ENCODE measurements at regions not wholly inside any gene's neighbourhood (a gene's known extent, or its start where the extent isn't known, plus 50 kb on each side); places are given as distances from the start of the nearest gene placed in this dataset.
"Not testable (repeated sequence)": the region's sequence is repeated elsewhere in the genome, so short reads cannot be mapped to it uniquely, and the experiment has no call there.

- TF ChIP-seq, protein P1, sequence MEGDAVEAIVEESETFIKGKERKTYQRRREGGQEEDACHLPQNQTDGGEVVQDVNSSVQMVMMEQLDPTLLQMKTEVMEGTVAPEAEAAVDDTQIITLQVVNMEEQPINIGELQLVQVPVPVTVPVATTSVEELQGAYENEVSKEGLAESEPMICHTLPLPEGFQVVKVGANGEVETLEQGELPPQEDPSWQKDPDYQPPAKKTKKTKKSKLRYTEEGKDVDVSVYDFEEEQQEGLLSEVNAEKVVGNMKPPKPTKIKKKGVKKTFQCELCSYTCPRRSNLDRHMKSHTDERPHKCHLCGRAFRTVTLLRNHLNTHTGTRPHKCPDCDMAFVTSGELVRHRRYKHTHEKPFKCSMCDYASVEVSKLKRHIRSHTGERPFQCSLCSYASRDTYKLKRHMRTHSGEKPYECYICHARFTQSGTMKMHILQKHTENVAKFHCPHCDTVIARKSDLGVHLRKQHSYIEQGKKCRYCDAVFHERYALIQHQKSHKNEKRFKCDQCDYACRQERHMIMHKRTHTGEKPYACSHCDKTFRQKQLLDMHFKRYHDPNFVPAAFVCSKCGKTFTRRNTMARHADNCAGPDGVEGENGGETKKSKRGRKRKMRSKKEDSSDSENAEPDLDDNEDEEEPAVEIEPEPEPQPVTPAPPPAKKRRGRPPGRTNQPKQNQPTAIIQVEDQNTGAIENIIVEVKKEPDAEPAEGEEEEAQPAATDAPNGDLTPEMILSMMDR (conservative IDR thresholded peaks at IDR 0.05; ENCODE audit: control insufficient read depth, insufficient read depth, low read depth, low read length), result no peak
- H3K4me3 ChIP-seq (ENCODE audit: control insufficient read depth, low read depth, low read length), result no peak overlapping the region
- DNase-seq (ENCODE audit: low read depth), result no peak
Measured at GRCh38 chr9:31535651-31536050, 848.8 kb upstream of the ACO1 start.

- no peak overlapping the region for H3K4me3 ChIP-seq (ENCODE audit: control insufficient read depth, low read depth, low read length)
- no peak for DNase-seq (ENCODE audit: low read depth)
- TF ChIP-seq, protein P1 (conservative IDR thresholded peaks at IDR 0.05; ENCODE audit: control insufficient read depth, insufficient read depth, low read depth, low read length), result no peak
Measured at GRCh38 chr9:31536471-31536870, 848.0 kb upstream of the ACO1 start.

GRCh38 chr9:31541721-31542281, 842.6 kb upstream of the ACO1 start:
- H3K4me3 ChIP-seq (ENCODE audit: control insufficient read depth, low read depth, low read length), result no peak overlapping the region
- TF ChIP-seq, protein P1 (conservative IDR thresholded peaks at IDR 0.05; ENCODE audit: control insufficient read depth, insufficient read depth, low read depth, low read length), result no peak

GRCh38 chr9:31542384-31543055, 841.9 kb upstream of the ACO1 start:
- TF ChIP-seq, protein P1 (conservative IDR thresholded peaks at IDR 0.05; ENCODE audit: control insufficient read depth, insufficient read depth, low read depth, low read length), result peak; percentile 8
- peak; percentile 45 for DNase-seq (ENCODE audit: low read depth)
- no peak overlapping the region for H3K4me3 ChIP-seq (ENCODE audit: control insufficient read depth, low read depth, low read length)

More at GRCh38 chr9:31541721-31542281, 842.6 kb upstream of the ACO1 start:
- no peak for DNase-seq (ENCODE audit: low read depth)

- TF ChIP-seq, protein P1 (conservative IDR thresholded peaks at IDR 0.05; ENCODE audit: control insufficient read depth, insufficient read depth, low read depth, low read length), result no peak
- no peak overlapping the region for H3K4me3 ChIP-seq (ENCODE audit: control insufficient read depth, low read depth, low read length)
- DNase-seq (ENCODE audit: low read depth), result no peak
Measured at GRCh38 chr9:31554941-31555340, 829.5 kb upstream of the ACO1 start.

DNA sequence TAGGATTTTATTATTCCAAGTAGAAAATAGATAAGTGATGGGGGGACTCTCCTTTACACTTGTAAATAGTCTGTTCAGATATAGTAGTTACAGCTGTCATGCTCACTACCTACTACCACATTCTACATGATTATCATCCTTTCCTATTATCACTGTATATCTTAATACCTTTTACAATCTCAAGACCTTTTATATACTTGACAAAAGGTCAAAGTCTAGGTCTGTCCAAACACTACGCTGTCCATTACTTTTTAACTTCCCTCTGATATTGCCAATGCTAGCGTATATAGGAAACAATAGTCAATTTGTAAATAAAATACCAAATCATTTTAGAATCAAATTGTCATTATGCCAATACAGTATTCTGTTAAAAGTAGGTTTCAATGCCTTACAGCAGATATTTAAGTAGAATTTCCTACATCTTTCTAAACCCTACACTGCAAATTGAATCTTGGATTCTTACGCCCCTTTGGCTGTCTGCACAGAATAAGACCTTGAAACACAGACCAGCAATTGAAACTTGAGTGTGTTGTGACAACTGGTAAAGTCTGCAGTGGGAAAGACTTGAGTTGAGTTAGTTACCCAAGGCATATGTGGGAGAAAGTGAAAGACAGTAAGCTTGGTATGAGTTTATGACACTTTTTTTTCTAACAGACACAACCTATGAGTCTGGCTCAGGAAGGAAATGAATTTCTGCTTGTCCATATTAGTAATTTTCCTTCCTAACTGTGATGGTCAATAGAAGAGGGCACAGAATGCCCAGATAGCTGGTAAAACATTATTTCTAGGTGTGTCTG, 827.6 kb upstream of the ACO1 start:
- H3K4me3 ChIP-seq (ENCODE audit: control insufficient read depth, low read depth, low read length), result no peak overlapping the region
- TF ChIP-seq, protein P1 (conservative IDR thresholded peaks at IDR 0.05; ENCODE audit: control insufficient read depth, insufficient read depth, low read depth, low read length), result no peak
- DNase-seq (ENCODE audit: low read depth), result no peak

DNA sequence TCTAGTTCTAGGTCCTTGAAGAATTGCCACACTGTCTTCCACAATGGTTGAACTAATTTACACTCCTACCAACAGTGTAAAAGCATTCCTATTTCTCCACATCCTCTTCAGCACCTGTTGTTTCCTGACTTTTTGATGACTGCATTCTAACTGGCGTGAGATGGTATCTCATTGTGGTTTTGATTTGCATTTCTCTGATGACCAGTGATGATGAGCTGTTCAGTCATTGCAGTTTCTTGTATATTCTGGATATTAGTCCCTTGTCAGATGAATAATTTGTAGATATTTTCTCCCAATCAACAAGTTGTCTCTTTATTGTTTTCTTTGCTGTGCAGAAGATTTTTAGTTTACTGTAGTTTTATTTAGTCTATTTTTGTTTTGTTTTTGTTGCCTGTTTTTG, 812.3 kb upstream of the ACO1 start:
- not testable (repeated sequence) for DNase-seq (ENCODE audit: low read depth); H3K4me3 ChIP-seq (ENCODE audit: control insufficient read depth, low read depth, low read length)
